HuH-7.5 (cell line): ENCODE measurements at regions not wholly inside any gene's neighbourhood (a gene's known extent, or its start where the extent isn't known, plus 50 kb on each side); places are given as distances from the start of the nearest gene placed in this dataset.

ENCODE experiments used
- DNase-seq: peaks from one replicate; pipeline ENCODE4 v3.0.0; 2011; ENCODE audit warnings: low spot score

DNA sequence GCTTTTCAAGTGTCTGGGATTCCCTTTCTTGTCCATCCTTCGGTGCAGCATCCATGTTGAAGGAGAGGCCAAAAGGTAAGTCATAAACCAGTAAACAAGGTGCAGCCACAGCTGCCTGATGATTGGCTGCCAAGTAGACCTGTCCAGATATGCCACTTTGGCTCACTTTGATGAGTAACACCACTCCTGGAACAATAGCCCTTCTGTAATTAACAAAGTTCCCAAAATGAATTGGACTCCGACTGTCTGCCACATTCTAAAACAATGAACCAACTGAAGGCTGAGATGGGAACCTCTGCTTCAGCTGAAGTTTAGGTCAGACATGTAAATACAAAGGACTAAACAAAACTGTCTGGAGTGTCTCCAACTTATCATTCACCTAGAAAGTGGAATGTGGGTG, 82.2 kb upstream of the LGALSL start:
- DNase-seq: no peak

DNA sequence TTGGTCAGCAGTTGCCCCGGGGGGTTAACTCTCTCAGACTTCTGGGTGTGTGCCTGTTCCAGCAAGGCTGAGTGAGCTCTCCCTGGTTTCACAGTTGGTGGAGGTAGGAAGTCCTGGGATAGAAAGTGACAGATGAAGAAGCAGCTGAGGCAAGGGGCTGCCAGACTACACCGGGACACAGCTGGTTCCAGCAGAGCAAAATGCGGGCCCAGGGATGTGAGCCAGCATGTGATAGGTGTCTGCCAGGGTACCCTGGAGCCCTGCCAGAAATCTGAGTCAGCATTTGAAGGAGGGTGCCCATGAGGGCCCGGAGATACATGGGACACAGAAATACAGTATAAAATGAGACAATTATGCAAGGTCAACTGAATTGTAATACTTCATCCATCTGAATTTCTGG, 79.3 kb upstream of the LGALSL start:
- DNase-seq: no peak

DNA sequence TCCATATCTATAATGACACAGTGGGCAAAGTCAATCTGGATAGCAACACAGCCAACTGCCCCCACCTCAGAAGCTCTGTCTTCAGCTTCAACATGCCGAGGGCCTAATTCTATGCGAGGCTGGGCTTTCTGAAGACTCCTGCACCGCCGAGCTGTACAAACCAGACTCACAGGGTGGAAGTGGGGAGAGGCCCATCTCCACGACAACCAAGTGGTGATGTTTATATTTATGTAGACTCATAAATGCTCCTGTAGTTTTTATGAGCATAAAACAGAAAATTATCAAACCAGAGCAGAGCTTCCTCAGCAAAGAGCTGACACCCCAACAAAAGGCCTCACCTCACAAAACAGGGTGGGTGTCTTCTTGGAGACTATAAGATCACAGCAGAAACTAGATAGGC, 77.0 kb upstream of the LGALSL start:
- DNase-seq: no peak

DNA sequence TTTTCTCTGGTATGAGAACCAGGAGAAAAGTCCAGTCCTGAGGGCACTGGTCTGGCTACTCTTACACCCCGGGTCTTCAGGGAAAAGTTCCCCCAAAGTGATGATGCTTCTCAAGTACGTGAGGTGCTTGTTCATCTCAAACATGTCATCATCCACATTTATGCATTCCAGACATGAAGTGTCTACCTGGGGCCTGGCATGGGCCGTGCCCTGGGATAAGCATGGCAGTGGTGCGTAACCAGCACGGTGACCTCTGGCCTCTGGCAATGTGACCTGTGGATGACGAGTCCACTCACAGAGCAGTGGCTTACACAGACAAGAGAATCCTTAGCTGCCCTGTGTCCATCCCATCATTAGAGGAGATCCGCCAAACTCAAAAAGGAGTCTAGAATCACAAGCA, 74.8 kb upstream of the LGALSL start:
- no peak for DNase-seq

DNA sequence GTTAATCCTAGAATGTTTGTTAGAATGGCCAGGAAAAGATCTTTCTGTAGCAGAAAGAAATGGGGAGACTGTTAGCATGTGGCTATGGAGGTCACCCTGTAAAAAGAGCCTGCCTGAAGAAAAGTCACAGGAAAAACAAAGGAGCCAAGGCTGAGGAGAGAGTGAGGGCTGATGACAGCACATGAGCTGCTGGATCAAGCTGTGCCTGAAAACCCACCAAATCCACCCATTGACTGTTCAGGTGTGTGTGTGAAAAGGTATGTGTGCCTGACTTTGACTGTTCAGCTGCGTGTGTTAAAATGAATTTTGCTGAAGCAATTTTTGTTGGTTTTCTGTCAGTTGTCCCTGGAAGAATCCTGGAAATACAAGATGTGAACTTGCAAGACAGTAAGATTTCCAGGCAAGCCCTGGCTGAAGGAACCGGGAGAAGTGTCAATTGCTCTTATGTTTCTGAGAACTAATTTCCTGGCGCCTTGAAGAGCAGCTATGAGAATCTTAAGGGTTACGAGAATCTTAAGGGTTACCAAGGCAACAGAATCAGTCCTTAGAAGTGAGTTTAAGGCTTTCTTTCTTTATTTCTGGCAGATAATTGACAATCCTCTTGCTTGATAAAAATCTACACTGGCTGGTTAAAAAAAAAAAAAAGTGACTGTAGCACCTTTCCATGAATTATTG, 73.0 kb upstream of the LGALSL start:
- no peak for DNase-seq

DNA sequence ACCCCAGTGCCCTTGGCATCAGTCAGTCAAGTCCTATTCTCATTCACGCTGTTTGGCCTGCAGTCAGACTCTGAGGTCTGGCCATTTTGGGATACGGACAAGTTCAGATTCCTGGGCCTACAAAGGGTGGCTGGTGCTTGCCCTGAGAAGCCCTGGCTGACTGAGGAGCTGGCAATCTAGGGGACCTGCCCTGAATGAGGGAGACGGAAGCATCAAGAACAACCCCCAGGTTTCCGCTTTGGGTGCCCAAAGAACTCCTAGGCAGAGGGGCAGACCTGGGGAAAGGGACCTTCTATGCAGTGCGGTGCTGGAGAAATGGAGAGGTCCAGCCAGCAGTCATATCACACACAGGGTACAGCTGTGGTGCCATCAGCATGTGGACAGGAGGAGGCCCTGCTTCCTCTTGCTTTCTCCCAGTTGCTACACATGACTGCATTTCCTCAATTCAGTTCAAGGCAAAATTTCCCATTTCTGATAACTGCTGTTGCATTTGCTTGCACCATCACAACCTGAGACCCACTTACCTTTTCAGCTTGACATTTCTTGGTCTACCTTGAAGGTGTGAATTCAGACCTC, 70.9 kb upstream of the LGALSL start:
- no peak for DNase-seq

DNA sequence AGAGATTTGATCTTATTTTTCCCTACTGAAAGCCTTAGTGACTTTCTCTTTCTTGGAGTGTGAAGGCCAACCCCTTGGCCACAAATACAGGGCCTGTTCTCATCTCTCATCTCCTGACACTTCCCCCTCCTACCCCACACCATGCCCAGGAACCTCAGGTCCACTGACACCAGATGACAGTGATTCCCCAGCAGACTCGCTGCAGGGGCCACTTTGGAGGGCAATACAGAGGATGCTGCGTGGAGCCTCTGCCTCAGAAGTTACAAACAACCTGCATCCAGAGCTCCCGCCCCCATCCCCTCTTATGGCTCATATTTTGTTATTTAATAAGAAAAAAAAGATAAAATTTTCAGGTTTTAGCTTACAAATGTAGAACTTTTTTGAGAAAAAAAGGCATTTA, 70.1 kb upstream of the LGALSL start:
- no peak for DNase-seq

DNA sequence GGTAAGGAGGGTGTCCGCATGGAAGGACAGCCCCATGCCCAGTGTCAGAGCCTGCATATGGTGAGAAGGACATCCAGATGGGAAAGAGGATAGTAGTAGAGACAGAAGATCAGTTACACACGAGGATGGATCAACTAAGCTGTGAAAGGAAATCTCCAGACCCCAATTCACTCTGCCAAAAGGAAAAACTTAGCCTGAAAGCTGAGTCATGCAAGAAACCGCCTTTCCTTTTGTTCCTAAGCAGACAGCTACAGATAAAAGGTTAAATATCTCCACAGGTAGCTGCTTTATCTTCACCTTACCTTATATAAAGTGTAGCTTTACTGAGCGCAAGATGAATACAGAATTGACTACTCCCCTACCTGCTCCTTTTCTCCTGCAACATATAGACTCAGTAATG, 67.3 kb upstream of the LGALSL start:
- DNase-seq: no peak

DNA sequence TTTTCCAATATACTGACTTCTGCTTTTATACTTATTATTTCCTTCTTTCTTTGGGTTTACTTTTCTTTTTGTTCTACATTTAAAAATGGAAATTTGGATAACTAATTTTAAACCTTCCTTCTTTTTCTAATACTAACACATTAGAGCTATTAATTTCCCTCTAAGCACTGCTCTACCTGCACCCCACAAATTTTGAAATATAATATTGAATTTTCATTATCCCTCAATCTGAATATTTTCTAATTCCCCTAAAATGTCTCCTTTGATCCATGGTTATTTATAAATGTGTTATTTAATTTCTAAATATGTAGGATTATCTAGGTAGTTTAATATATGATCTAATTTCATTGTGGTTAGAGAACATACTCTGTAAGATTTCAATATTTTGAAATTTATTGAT, 63.4 kb upstream of the LGALSL start:
- DNase-seq: no peak

DNA sequence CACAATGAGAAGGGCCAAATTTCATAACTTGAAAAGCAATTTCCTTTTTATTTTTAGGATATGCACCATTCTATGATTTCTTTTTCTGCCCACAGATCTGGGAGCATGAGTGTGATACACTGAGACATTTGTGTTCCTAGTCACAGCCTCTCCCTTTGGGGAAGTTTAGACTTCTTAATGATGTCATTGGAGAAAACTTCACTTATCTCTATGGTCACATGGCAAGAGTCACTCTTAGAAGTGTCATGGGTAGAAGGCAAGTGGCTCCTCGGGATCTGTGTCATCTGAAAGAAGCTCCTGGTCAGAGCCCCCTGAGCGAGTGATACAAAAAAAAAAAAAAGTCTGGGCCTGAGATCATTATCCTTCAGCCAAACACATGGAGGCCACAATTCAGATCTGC, 62.5 kb upstream of the LGALSL start:
- no peak for DNase-seq

DNA sequence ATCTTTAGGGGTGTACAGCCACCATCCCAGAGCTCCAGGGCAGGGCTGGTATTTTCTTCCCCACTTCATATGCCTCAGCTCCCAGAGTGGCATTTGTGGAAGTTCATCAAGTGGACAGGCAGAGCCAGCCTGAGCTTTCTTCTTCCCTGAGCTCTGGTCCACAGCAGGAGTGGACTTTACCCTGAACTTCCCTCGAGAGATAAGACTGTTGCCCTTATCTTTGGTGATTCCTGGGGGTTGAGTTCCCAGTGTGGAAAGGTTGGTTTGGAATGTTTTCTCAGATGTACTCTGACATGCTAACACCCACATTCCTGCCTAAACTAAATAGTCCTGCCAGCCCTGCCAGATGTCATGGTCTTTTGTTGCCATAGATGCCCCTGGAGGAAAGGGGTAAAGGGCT, 62.0 kb upstream of the LGALSL start:
- no peak for DNase-seq

DNA sequence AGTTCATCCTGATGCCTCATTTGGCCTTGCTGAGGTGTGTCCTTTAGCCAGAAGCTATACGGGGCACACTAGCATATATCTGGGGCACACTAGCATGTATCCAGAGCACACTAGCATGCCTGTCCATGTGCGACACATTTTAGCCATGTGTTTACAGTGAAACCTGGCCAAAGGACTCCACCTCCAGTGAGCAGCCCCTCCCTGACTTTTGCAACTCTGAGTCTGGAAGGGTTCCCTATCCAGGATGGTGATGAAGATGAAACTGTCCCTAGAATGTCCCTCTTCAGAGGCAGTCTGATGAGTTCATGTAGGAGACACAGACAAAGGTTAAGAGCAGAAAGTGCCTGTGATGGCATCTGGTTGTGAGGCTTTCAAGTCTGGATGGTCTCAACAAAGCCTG, 61.4 kb upstream of the LGALSL start:
- DNase-seq: no peak

DNA sequence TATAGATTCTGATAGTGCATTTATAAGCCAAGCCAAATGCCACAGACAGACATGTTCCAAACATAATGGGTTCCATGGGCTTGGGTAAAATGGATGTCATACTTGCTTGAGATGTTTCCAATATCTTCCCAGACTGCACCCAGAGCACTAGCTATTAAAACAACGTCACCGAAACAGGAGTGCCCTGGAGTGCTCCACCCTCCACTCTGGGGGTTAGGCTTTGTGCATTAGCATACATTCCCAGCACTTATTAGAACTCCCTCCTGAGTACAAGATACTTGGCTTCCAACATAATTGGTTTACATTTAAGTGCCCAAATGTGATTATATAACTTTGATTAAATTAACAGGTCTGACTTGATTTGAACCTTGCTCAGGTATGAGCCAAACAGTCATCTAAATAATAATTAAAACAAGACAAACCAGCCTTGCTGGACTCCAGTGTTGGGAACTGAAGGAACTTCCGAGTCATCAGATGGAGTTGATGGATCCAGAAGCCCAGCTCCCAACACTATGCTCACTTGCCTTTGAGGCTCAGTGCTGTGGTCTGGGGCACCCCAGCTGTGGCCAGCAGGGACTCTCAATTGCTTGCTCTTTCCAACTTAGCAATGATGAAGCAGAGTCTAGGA, 60.5 kb upstream of the LGALSL start:
- DNase-seq: no peak

DNA sequence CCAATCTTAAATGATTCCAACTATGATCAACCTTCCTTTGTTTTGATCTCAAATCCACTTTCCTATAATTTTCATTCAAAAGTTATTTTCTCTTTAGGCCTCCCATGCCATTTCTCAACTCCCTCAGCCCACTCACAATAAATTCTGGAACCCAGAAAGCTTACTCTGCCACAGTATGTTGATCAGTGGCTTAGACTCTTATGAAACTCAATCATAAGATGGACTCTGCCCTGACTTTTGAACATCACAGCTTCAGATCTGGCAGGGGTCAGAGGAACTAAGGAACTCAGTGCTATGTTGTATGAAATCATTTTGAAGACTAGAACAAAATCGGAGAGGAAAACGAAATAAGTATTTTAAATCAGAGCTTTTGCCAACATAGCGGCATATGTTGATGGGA, 59.8 kb upstream of the LGALSL start:
- no peak for DNase-seq

DNA sequence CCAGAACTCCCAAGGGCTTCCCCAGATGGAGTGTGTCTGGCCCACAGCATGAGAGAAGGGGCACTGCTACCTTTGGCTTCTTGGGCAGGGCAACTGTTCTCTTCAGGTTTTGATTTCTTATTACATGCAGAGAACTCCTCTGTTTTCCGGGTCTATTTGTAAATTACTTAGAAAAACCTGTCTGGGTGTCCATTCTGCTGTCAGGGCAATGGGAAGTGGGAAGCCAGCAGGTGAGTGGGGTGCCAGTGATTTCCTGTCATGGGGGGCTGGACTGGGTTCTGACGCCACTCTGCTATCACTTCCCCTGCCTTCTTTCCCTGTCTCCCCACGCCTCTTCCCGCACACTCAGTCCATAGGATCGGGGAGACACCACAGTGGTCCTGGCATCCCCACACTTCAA, 58.0 kb upstream of the LGALSL start:
- no peak for DNase-seq

DNA sequence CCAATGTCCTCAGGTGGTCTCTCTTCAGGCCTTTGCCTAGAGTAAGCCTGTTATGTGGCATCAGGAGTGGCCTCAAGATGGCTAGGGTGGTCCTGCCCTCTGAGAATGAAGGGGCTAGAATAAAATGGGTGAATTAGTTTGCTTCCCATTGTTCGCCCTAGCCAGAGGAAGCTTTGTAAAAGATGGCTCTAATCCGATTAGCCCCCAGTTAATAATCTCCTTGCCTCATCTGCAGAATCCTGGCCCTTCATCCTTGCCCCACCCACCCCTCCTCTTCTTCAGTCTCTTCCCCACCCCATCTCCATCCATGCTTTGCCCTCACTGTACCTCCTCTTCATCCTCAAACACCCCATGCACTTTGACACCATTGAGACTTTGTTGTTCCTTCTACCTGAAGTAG, 57.4 kb upstream of the LGALSL start:
- no peak for DNase-seq

DNA sequence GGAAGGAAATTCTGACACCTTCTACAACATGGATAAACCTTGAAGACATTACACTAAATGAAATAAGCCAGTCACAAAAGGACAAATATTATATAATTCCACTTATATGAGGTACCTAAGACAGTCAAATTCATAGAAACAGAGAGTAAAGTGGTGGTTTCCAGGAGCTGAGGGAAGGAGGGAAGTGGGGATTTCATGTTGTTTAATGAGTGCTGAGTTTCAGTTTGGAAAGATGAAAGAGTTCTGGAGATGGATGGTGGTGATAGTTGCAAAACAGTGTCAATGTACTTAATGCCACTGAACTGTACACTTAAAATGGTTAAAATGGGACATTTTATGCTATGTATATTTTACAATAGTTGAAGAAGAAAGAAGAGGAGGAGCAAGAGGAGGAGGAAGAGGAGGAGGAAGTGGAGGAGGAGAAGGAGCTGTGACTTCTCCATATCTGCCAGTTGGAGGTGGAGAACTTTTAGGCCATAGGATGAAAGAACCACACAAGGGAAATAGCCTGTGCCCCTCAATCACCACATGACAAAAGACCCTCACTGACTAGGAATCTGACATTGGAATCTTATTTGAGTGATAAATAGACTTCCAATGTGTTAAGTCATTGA, 55.3 kb upstream of the LGALSL start:
- DNase-seq: no peak

DNA sequence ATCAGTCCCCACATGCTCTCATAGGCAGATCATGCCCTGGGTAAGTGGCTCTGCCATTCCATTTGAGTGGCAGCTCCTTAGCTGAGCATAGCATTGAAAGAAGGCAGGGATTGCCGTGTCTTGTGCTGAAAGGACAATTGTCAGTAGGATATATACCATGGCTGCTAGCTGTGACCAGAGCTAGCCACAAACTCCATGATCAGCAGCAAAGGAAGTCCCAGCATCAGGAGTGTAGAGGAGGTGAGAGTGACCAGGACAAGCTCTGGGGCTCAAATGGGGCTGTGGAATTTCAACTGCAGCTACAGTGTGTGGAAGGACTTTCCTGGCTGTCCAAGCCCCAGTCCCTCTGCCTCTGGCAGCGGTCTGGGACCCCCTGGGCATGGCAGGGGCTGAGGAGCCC, 54.4 kb upstream of the LGALSL start:
- no peak for DNase-seq

DNA sequence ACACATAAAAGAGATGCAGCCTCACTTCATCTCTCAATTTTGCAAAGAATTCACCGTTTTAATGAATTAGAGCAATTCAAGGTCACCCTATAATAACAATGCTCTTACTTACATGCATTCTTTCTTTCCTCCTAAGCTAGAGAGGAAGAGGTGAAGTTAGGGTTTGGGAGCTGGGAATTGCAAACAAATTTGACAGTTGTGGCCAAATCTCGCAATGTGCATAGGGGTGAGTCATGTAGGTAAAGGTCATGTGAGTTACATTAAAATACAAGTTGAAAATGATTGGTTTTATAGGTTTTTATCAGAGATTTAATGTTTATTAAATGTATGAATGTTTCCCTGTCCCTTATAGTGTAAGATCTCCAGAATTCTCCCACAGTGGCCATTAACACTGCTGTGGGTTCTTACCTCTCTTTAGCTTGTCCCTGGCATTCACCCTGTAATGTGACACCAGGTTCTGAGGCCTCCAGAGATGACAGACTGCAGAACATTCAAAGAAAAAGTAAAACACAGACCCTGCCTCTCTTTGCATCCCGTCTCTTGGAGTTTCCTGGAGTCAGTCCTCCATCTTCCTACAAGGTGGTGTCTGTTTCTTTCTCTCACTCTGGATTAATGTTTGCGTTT, 53.7 kb upstream of the LGALSL start:
- no peak for DNase-seq

DNA sequence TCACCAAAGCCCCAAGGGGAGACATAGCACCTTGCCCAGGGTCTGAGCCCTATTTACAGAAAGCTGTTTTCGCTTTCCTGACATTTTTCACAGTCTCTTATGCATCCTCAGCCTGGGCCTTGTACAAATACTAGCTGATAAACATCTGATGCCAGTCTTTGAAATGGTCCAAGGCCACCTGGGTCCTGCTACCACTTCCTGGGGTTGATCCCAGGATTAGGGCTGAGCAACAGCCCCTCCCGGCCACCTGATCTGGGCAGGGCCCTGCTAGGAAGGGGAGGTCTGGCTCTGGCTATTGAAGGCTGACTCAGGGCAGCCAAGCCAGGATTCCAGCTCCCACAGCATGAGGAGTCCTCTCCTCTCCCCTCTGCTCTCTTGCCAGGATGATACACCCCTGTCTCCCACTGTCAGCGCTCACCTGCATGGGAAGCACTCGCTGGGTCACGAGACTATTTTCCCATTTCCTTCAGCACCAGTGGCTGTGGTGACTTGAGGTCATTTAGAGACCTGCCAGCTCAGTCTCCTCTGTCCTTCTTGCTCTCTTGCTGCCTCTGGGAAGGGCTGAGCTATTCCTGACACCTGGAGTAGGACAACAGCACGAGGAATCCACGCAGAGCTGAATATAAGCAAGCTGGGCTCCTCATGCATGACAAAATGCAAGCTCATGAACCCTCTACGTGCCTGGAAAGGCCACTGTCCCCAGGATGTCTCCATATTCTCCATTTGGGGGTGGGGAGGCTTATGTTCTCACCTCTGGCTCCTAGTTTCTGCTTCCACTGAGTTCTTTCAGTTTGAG, 53.0 kb upstream of the LGALSL start:
- no peak for DNase-seq

DNA sequence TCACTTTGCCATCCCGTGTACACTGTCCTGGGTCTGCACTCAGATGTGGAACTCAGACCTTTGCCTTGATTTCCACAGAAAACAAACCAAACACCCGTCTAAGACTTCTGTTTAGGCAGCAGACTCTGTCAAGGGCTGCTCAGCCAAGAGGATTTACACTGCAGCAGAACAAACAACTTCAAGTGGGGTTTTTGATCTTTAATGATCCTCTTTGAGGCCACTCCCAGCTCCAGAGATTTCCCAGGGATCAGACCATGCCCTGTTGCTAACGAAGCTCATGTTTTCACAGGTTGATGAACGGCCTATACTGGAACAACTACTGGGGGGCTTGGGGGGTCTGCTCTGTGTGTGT, 52.5 kb upstream of the LGALSL start:
- DNase-seq: no peak

DNA sequence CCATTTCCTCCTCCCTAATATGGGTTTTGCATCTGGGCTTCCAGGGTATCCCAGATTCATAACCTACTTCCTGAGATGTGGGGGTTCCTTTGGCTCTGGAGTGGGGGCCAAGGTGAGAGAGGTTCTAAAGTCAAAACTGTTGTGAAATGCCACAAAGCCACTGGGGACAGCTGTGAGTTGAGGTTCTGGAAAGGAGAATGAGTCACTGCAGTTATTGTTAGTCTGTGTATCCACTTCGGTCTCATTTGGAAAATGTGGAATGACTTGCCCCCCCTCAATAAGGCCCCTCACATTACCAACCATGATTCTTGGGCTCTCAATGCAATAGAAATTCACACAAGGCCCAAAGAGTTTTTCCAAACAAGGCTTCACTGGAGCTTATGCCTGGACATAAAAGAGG, 51.1 kb upstream of the LGALSL start:
- DNase-seq: no peak
